ENCODE measurements at regions not wholly inside any gene's neighbourhood (a gene's known extent, or its start where the extent isn't known, plus 50 kb on each side); places are given as distances from the start of the nearest gene placed in this dataset.

GRCh38 chr12:98224584-98225221 is 290.7 kb upstream of the TMPO start:
- no peak for DNase-seq

GRCh38 chr12:98227162-98227561 is 288.2 kb upstream of the TMPO start:
- no peak for DNase-seq

DNA sequence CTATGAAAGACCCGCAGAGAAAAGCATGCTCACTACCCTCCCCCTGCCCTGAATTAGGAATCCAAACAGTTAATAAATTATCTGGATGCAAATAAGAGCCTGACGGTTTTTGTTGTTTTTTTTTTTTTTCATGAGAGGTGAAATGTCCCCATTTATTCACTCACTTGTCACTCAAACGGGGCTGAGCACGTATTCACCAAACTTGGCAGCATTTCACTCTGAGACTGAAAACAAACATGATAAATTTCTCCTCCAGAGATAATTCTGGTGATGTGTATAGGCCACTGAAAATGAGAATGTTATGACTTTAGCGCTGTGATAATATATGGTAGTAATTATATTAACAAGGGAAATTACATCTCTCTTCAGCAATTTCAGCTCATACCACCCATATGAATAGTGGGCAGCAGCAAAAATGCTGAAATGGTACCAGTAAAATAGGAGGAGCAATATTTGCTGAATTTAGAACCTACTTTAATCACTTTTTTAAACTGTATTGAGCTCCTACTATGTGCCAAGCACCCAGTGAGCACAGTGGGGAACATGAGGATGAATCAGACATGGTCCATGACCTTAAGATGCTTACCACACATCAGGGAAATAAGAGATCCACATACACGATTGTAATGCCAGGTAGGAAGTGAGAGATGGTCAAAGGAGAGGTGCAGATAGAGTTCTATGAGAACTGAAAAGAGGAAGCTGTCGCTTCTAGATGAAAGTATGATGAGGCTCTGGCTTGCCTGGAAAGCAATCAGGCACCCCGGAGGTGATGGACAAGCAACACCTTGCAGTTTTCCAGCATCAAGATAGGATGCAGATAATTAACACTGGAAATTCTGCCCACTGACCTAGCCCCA is 286.5 kb upstream of the TMPO start:
- DNase-seq: no peak

- no peak for DNase-seq
These were observed 285.9 kb upstream of the TMPO start for GRCh38 chr12:98229540-98229924.

DNA sequence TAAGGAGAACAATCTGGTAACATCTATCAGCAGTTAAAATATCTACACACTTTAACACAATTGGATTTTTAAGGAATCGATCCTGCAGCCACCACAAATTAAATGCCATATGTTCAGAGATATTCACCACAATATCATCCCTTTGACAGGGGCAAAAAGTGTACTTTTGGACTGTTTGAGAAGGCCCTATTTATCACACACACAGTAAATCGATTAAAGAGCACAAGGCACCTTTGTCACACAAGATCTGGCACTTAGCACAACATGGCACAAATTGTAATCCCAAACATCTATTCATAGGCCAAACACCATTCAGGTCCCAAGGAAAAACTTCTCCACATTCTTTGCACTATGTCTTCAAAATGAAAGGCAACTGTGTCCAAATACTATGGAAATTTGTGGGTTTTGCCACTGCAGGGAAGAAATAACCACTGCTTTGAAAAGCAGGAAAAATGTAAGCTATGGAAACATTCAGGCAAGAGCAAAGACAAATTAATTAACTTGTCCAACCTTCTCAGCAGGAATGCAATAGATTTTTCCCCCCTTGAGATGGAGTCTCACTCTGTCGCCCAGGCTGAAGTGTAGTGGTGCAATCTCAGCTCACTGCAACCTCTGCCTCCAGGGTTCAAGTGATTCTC is 282.5 kb upstream of the TMPO start:
- no peak for DNase-seq

DNA sequence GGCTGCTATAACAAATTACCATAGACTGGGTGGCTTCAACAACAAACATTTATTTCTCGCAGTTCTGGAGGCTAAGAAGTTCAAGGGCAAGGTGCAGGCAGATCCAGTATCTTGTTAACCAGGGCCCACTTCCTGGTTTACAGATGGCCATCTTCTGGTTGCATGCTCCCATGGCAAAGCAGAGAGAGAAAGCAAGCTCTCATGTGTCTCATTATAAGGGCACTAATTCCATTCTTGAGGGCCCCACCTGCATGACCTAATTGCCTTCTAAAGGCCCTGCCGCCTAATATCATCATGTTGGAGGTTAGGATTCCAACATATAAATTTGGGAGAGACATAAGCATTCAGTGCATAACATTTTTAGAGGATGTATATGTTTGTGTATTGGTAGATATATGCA is 280.1 kb upstream of the TMPO start:
- DNase-seq: no peak

DNA sequence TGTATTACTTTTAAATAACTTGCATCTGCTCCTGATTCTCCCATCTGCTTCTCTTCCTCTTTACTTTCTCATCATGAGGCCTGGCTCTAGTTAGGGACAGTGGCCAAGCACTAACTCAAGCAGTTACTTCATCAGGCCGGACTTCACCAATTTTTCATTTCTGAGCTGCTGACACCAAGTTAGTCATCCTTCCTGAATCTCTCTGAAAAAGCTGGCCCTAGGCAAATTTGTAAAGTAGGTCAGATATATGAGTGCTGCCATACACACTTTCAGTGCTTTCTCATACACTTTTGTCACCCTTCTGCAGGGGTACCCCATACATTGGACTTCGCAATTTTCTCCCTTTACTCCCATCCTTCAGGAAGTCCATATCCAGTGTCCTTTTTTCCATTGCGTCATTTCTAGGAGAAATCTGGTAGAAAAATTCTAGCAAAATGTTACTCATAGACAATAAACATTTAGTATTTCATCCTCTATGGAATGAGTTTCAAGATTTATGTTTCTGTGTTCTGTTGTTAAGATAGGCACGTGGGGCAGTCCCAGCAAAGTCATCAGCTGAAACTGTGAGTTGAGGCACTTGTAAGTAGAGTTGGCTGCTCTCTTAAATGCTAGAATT is 276.8 kb upstream of the TMPO start:
- DNase-seq: no peak

- DNase-seq: no peak
These were observed 272.2 kb upstream of the TMPO start for GRCh38 chr12:98243190-98243589.

GRCh38 chr12:98244136-98244535 is 271.3 kb upstream of the TMPO start:
- DNase-seq: no peak

DNA sequence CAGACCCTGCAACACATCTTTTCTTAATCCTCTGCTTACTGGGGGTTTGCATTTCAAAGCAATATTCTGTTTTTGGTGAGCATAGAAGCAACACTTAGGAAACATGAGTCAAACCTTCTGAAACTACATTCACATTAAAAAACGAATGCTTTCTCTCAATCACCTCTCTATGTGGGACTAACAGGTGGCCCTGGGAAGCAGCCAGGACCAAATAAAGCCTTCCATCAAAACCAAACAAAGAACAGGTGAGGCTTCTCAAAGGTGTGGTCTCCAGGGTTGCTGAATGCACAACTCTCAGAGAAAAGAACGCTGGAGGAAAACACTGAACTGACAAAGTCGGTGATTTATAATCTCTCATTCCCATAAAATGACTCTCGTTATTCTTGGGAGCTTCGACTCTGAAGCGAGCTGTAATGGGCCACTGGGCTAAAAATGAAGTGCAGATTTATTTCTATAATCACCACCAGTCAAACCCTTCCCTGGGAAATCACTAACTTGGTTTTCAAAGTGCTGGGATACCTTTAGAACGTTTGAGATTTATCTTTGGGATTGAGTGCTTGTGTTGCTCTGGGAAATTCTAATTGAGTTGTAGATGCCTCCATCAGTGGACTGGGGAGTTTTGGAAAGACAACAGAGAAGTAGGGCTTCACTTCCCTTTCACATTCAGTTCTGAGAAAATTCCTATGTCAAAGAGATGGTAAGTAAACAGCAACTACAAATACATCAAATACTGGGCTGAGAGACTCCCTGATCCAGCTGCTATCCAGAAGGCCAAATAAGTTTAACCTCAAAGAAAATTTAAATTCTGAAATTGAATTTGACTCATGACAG is 262.0 kb upstream of the TMPO start:
- no peak for DNase-seq

DNA sequence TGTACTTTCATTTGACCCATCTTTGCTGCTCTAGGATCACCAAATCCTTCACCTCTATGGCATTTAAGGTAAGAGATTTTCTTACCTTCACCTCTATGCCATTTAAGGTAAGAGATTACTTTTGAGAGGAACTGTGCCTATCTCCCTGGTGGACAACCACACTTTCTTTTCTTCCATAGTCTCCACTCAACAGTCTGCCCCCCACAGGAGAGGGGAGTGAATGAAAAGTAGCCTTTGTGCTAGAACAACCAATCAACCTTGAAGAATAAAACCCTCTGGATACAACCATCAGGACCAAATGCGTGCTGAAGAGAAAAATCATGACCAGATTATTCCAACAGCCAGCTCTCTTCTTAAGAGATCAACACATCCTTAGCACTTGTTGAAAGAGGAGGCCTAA is 258.6 kb upstream of the TMPO start:
- no peak for DNase-seq

GRCh38 chr12:98259693-98260092 is 255.7 kb upstream of the TMPO start:
- no peak for DNase-seq

DNA sequence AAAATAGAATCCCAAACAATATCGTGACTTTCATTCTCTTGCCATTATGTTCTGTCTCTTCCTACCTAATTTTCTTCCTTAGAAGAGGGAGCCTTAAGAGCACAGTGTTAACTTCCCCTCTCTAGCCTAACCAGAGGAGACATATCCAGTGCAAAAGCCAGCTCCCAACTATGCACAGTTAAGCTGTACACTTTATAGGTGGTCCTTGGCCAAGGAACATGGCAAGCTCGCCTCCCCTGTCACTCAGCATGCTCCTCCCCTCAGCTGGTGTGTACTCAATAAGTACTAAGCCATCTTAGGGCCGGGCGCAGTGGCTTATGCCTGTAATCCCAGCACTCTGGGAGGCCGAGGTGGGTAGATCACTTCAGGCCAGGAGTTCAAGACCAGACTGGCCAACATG is 255.1 kb upstream of the TMPO start:
- no peak for DNase-seq

- DNase-seq: no peak
These were observed 252.5 kb upstream of the TMPO start for GRCh38 chr12:98262902-98263301.

- no peak for DNase-seq
These were observed 240.8 kb upstream of the TMPO start for GRCh38 chr12:98274430-98275130.

- no peak for DNase-seq
These were observed 240.3 kb upstream of the TMPO start for GRCh38 chr12:98275131-98275475.

DNA sequence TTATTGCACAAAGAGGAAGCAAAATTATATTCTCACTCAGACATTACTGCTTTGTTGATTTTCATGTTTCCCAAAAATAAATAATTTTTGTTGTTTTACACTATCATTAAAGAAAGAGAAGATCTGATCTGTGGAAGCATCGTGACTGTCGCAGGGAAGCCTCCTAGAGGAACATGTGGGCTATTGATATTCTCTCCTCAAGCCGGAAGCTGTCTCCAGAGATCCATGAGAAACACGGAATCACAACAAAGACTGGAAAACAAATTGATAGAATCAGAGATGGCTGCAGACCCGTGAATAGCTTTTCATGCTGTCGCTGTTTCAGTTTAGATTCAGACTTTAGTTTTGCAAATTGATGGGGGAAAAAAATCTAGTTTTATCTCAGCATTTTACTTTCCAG is 235.2 kb upstream of the TMPO start:
- no peak for DNase-seq

- DNase-seq: no peak
These were observed 234.8 kb upstream of the TMPO start for GRCh38 chr12:98280621-98281020.

DNA sequence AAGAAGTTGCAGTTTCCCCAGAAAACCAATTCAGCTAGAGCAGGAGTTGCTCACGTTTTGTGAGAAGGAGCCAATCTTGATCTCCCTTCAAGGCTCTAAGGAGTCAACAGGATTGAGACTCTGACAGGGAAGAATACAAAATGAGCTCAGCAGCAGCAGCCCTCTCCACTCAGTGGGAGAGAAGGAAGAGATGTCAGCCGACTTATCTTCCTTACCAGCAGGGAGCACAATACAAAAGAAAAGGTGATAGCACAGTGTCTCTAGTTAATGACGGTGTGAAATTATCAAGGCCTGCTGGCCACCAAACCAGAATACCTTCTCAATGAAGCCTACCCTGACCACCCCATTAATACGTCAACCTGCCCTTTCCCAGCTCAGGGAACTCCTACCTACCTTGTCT is 223.6 kb upstream of the TMPO start:
- no peak for DNase-seq

DNA sequence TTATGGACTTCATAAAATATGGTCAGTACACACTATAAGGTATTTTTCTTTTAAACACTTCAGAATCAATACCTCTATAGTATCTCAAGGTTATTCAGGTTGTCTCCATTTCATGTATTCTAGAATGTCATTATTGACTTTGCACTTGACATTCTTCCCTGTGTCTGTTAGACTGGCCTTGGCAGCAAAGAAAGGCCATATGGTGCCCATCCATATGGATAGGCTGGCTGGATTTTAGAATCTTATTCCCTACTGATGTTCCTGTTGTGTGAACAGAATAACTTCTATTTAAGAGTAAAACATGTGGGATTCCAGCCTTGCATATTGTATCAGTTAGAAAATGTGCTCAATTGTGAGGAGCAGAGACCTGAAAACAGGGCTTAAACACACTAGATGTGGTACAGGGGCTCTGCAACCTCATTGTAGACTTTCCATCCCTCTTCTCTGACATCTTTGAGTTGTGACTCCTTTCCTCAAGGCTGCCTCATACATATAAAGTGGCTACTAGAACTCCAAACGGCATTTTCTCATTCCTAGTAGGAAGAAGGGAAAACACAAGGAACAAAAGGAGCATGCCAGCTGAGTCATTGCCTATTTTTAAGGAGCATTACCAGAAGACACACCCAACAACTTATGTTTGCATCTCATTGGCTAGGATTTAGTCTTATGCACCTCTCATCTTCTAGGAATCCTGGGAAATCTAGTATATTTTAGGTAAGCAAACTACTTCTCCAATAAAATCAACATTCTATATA is 221.2 kb upstream of the TMPO start:
- no peak for DNase-seq

DNA sequence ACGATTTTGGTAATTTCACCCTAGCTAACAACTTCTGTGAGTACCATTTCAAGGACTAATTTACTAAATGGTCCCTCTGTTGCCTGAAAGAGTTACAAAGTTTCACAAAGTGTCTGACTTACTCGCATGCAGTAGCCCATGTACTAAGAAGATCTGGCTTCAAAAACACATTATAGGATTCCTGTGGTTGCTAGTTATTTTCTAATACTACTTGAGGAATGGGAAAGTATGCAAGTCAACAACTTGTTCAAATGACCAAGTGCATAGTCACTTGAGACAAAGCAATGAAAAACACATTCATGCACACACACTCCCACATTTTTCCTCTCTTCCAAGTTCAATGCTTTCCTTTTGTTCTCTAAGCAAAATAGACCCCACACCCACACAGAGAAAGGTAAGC is 219.7 kb upstream of the TMPO start:
- DNase-seq: no peak

Data from effector CD4-positive, alpha-beta T cell (primary cell).